CD4-positive, alpha-beta T cell treated with Interleukin-4 for 4 hours (primary cell): ENCODE measurements at regions not wholly inside any gene's neighbourhood (a gene's known extent, or its start where the extent isn't known, plus 50 kb on each side); places are given as distances from the start of the nearest gene placed in this dataset.

Experiments used
- DNase-seq: peaks from one replicate; pipeline ENCODE4 v3.0.0-alpha.2; 2020

GRCh38 chr7:112594397-112594796 lies 113.6 kb downstream of the LSMEM1 start:
- no peak for DNase-seq

GRCh38 chr7:112596260-112596659 lies 115.5 kb downstream of the LSMEM1 start:
- DNase-seq, result no peak

DNA sequence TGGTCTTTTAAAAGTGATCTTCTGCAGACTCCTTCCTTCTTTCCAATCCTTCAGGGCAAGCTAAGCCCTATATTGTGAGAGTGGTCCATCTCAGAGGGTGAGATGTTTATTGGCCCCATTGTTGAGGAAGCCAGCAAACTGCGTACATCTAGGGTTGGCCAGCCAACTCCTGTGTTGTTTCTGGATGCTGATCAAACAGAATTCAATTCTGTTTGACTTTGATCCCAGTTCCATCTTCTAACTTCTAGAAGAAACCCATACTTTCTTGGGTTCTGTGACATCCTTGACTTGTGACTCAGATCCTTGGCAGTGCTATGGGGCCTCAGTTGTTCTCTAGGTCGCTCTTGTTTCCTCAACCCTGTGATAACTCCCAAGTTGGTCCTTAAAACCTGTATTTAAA lies 116.2 kb downstream of the LSMEM1 start:
- no peak for DNase-seq

- no peak for DNase-seq
Observed at GRCh38 chr7:112603673-112604072, 122.9 kb downstream of the LSMEM1 start.

- no peak for DNase-seq
Observed at GRCh38 chr7:112610636-112611035, 129.8 kb downstream of the LSMEM1 start.

DNA sequence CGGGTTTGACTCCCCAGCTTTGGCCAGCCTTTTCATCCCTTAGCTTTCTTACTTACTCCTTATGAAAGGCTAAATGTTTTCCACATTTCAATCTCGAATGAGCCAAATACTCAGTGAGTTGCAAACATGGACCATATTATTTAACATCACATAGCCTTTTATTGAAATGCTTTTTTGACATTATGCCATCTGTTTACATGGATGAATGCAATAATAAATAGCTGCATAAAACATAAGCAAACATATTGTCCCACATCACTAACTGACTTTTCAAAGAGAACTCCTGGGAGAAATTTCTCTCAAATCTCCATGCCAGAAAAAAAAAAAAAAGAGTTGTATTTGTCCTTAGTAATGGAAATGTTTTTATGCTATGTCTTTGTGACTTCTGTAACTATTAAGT lies 134.9 kb downstream of the LSMEM1 start:
- no peak for DNase-seq

GRCh38 chr7:112616295-112616694 lies 135.5 kb downstream of the LSMEM1 start:
- DNase-seq, result no peak

DNA sequence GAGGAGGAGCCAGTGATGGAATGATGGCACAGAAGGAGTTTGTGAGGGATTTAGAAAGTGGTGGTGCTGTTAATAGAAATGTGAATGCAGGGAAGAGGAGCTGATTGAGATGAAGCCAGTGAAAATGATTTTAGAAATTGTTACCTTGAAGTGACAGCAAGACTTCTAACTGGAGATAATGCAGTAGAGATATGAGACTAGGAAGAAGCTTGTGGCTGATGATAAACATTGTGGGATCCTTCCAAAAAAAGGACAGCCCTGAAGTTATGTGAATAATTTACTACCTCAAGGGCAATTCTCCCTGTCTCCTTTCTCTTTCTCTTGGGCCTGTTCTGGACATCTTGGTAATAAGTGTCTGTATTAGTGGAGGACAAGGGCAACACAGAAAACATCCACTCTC lies 138.6 kb downstream of the LSMEM1 start:
- no peak for DNase-seq

DNA sequence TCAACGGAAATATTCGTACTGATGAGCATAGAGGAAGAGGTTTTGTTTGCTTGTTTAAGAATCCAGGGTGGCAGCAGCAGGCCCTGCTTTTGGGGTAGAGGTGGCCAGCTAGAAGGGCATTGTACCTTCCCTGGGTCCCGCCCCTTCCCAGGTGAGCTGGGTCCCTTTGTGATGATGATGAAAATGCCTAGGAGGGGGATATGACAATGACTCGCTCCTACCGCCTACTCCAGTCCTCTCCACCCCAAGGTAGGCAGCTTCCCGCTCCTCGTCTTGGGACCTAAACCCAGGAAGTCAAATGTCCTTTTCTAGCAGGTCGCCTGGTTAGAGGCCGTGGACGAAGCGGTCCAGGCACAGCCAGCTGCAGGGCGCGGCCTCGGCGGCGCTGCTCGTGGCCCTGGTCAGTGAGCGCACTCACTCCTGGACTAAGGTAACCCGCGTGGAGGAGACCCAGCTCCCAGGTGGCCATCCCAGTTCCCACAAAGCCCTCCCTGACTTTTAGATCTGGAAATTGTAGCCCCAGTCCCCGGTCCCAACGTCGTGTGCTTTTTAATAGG lies 141.4 kb downstream of the LSMEM1 start:
- DNase-seq, result no peak

DNA sequence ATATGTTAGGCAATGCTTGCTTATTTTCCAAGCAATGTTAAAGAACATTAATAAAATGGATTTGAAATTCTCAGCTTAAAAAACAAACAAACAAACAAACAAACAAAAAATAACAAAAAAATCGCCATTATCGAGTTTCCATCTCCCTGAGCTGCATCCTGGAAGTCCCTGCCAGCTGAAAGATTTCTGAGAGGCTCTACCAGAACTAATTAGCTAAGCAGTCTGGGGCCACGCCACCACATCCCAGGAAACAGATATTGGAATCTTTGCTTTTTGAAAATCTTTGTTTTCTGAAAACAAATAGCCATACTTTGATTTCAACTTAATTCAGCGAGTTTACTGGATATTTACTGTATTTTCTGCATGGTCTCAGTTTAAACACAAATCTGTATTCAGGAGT lies 143.6 kb downstream of the LSMEM1 start:
- DNase-seq, result no peak

- no peak for DNase-seq
Observed at GRCh38 chr7:112630565-112630964, 149.8 kb downstream of the LSMEM1 start.

DNA sequence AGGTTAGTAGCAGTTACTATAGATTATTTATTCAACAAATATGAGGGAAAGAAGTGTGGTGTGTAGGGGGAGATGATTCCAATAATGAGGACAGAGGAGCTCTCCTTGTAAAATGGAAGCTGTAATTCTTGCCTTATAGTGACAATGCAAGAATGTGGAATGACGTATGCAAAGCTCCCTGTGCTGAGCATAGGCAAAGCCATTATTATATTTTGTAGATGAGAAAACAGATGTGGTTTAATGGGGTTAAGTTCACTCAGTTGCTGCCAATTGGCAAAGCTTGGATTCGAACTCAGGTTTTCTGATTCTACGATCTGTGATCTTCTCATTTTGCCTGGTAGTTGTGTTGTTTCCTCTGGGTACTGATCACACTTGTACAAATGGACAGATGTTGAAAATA lies 153.3 kb downstream of the LSMEM1 start:
- no peak for DNase-seq

- no peak for DNase-seq
Observed at GRCh38 chr7:112635742-112636141, 154.5 kb downstream of the TMEM168 start.

GRCh38 chr7:112638675-112639400 lies 151.4 kb downstream of the TMEM168 start:
- DNase-seq, result no peak

DNA sequence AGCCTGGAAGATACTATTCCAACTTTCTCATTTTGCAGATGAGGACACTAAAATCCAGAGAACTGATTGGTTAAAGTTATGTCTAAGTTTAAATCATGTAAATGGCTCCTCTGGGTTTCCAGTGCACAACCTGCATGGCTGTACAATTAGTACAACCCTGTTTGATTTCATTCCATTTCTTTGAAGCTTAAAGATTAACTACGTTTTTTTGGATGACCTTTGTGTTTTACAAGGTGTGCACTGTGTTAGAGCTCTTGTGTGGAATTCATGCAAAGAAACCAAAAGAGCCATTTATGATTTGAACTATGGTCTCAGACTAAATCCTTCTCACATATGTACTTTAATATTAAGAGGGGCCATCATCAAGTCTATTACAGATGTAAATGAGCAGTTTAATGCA lies 149.5 kb downstream of the TMEM168 start:
- DNase-seq, result no peak

GRCh38 chr7:112646783-112647182 lies 143.4 kb downstream of the TMEM168 start:
- no peak for DNase-seq

- no peak for DNase-seq
Observed at GRCh38 chr7:112648781-112649180, 141.4 kb downstream of the TMEM168 start.

DNA sequence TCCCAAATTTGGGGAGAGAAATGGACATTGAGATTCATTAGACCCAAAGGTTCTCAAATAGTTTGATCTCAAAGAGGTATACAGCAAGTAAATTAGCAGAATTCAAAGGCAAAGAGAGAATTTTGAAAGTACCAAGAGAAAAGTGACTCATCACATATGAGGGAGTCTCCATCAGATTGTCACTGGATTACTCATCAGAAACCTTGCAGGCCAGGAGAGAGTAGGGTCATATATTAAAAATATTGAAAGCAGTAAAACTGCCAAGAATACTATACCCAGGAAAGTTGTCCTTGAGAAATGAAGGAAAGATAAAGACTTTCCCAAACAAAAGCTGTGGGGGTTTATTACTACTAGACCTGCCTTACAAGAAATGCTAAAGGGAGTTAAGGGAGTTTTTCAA lies 140.6 kb downstream of the TMEM168 start:
- no peak for DNase-seq

GRCh38 chr7:112654322-112655216 lies 135.6 kb downstream of the TMEM168 start:
- DNase-seq, result no peak

- DNase-seq, result no peak
Observed at GRCh38 chr7:112665709-112666108, 124.5 kb downstream of the TMEM168 start.

GRCh38 chr7:112668561-112668960 lies 121.6 kb downstream of the TMEM168 start:
- DNase-seq, result no peak

GRCh38 chr7:112669306-112669705 lies 120.9 kb downstream of the TMEM168 start:
- no peak for DNase-seq

GRCh38 chr7:112670193-112670592 lies 120.0 kb downstream of the TMEM168 start:
- no peak for DNase-seq

- no peak for DNase-seq
Observed at GRCh38 chr7:112678626-112679025, 111.6 kb downstream of the TMEM168 start.
